M059J (cell line): ENCODE measurements at regions not wholly inside any gene's neighbourhood (a gene's known extent, or its start where the extent isn't known, plus 50 kb on each side); places are given as distances from the start of the nearest gene placed in this dataset.
A peak's percentile ranks its signal among the peaks of the same experiment; 100 is the strongest.

ENCODE experiments used
- DNase-seq: peaks from one replicate; pipeline ENCODE4 v3.0.0-alpha.2; 2012; ENCODE audit warnings: low read depth

- no peak for DNase-seq
These were observed 302.6 kb upstream of the BOD1L1 start for GRCh38 chr4:13930155-13930554.

- peak; percentile 18 for DNase-seq
These were observed 305.7 kb upstream of the BOD1L1 start for GRCh38 chr4:13933191-13933590.

- DNase-seq: no peak
These were observed 310.8 kb upstream of the BOD1L1 start for GRCh38 chr4:13938299-13938698.

- DNase-seq: no peak
These were observed 313.4 kb upstream of the BOD1L1 start for GRCh38 chr4:13940921-13941320.

- DNase-seq: no peak
These were observed 315.5 kb upstream of the BOD1L1 start for GRCh38 chr4:13942977-13943376.

GRCh38 chr4:13944095-13944511 is 316.6 kb upstream of the BOD1L1 start:
- DNase-seq: no peak

- DNase-seq: no peak
These were observed 320.4 kb upstream of the BOD1L1 start for GRCh38 chr4:13947921-13948320.

- DNase-seq: no peak
These were observed 323.0 kb upstream of the BOD1L1 start for GRCh38 chr4:13950491-13950890.

- DNase-seq: no peak
These were observed 325.6 kb upstream of the BOD1L1 start for GRCh38 chr4:13953083-13953482.

GRCh38 chr4:13955551-13955950 is 328.0 kb upstream of the BOD1L1 start:
- DNase-seq: no peak

- DNase-seq: no peak
These were observed 329.4 kb upstream of the BOD1L1 start for GRCh38 chr4:13956947-13957346.

- DNase-seq: no peak
These were observed 330.3 kb upstream of the BOD1L1 start for GRCh38 chr4:13957871-13958270.

- DNase-seq: peak; percentile 7
These were observed 336.1 kb upstream of the BOD1L1 start for GRCh38 chr4:13963601-13964000.

- peak; percentile 85 for DNase-seq
These were observed 339.0 kb upstream of the BOD1L1 start for GRCh38 chr4:13966231-13967195.

- peak; percentile 90 for DNase-seq
These were observed 341.2 kb upstream of the BOD1L1 start for GRCh38 chr4:13968723-13969122.

- DNase-seq: peak; percentile 44
These were observed 342.8 kb upstream of the BOD1L1 start for GRCh38 chr4:13970349-13970748.

- no peak for DNase-seq
These were observed 350.2 kb upstream of the BOD1L1 start for GRCh38 chr4:13977746-13978145.

GRCh38 chr4:13980317-13981310 is 353.1 kb upstream of the BOD1L1 start:
- DNase-seq: peak; percentile 89

- no peak for DNase-seq
These were observed 354.0 kb upstream of the BOD1L1 start for GRCh38 chr4:13981499-13981898.

- no peak for DNase-seq
These were observed 354.5 kb upstream of the BOD1L1 start for GRCh38 chr4:13982010-13982409.

GRCh38 chr4:13983189-13983790 is 355.8 kb upstream of the BOD1L1 start:
- DNase-seq: no peak
